ENCODE measurements at regions not wholly inside any gene's neighbourhood (a gene's known extent, or its start where the extent isn't known, plus 50 kb on each side); places are given as distances from the start of the nearest gene placed in this dataset.

DNA sequence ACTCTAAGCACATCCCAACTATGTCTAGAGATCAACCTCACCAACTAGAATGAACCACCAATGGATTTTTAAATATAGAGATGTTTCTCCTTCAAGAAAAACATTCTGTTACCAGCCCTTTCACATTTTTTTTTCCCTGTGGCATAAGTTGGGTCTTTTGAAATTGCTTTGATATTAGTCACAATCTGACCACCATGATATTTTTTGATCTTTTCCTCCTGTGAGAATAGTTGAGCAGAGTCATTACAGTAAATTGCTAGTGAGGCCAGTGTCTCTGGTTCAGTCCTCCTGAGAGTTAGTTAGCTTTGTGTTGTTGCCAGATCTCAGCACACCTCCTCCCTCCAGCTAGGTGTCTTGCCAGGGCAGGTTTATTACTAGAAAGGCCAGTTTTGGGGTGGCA lies 79.7 kb upstream of the MYLIP start:
- TF ChIP-seq USF1 (IDR thresholded peaks at IDR 0.05) (no peak), ZBTB7A (IDR thresholded peaks at IDR 0.05; ENCODE audit: low read depth) (no peak), EP300 (IDR thresholded peaks at IDR 0.05; ENCODE audit: borderline replicate concordance) (no peak), CREB1 (IDR thresholded peaks at IDR 0.05; ENCODE audit: low read depth) (no peak), CEBPB (IDR thresholded peaks at IDR 0.05) (no peak), FOXM1 (IDR thresholded peaks at IDR 0.05; ENCODE audit: borderline replicate concordance, low read depth) (no peak), RAD21 (IDR thresholded peaks at IDR 0.05; ENCODE audit: low read depth) (no peak), MAX (IDR thresholded peaks at IDR 0.05) (no peak), EGR1 (IDR thresholded peaks at IDR 0.05) (no peak), TCF12 (IDR thresholded peaks at IDR 0.05; ENCODE audit: low read depth) (no peak), TAF1 (IDR thresholded peaks at IDR 0.05; ENCODE audit: low read depth) (no peak), TEAD4 (IDR thresholded peaks at IDR 0.05) (no peak), NFIC (IDR thresholded peaks at IDR 0.05) (no peak), YY1 (IDR thresholded peaks at IDR 0.05; ENCODE audit: low read depth) (no peak)
- TF ChIP-seq, protein P1, sequence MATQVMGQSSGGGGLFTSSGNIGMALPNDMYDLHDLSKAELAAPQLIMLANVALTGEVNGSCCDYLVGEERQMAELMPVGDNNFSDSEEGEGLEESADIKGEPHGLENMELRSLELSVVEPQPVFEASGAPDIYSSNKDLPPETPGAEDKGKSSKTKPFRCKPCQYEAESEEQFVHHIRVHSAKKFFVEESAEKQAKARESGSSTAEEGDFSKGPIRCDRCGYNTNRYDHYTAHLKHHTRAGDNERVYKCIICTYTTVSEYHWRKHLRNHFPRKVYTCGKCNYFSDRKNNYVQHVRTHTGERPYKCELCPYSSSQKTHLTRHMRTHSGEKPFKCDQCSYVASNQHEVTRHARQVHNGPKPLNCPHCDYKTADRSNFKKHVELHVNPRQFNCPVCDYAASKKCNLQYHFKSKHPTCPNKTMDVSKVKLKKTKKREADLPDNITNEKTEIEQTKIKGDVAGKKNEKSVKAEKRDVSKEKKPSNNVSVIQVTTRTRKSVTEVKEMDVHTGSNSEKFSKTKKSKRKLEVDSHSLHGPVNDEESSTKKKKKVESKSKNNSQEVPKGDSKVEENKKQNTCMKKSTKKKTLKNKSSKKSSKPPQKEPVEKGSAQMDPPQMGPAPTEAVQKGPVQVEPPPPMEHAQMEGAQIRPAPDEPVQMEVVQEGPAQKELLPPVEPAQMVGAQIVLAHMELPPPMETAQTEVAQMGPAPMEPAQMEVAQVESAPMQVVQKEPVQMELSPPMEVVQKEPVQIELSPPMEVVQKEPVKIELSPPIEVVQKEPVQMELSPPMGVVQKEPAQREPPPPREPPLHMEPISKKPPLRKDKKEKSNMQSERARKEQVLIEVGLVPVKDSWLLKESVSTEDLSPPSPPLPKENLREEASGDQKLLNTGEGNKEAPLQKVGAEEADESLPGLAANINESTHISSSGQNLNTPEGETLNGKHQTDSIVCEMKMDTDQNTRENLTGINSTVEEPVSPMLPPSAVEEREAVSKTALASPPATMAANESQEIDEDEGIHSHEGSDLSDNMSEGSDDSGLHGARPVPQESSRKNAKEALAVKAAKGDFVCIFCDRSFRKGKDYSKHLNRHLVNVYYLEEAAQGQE (IDR thresholded peaks at IDR 0.05; ENCODE audit: low read depth) = no peak

- TF ChIP-seq EGR1 (IDR thresholded peaks at IDR 0.05) = no peak
Observed at GRCh38 chr6:16048221-16048620, 80.7 kb upstream of the MYLIP start.

- TF ChIP-seq FOXM1 (IDR thresholded peaks at IDR 0.05; ENCODE audit: borderline replicate concordance, low read depth) (no peak), TAF1 (IDR thresholded peaks at IDR 0.05; ENCODE audit: low read depth) (no peak), YY1 (IDR thresholded peaks at IDR 0.05; ENCODE audit: low read depth) (no peak), EGR1 (IDR thresholded peaks at IDR 0.05) (no peak)
- TF ChIP-seq, protein P1 (IDR thresholded peaks at IDR 0.05; ENCODE audit: low read depth) = no peak
Observed at GRCh38 chr6:16047435-16047990, 81.4 kb upstream of the MYLIP start.

DNA sequence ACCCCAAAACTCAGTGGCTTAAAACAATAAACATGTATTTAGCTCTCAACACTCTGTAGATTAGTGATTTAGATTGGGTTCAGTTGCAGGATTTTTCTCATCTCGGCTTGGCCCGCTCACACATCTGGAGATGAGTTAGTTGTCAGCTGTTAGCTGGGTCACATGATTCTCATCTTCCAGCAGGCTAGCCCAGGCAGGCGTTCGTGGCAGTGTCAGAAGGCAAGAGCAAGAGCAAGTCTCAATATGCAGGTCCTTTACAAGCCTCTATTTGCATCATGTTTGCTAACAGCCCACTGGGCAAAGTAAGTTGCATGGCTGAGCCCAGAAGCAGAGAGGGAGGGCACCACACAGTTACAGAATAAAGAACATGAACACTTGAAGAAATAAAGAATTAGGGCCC lies 83.6 kb upstream of the MYLIP start:
- TF ChIP-seq FOXM1 (IDR thresholded peaks at IDR 0.05; ENCODE audit: borderline replicate concordance, low read depth) = no peak
- no peak for TF ChIP-seq EP300 (IDR thresholded peaks at IDR 0.05; ENCODE audit: borderline replicate concordance)
- TF ChIP-seq CEBPB (IDR thresholded peaks at IDR 0.05) = no peak
- TF ChIP-seq YY1 (IDR thresholded peaks at IDR 0.05; ENCODE audit: low read depth) = no peak
- TF ChIP-seq USF1 (IDR thresholded peaks at IDR 0.05) = no peak
- no peak for TF ChIP-seq NFIC (IDR thresholded peaks at IDR 0.05)
- no peak for TF ChIP-seq TCF12 (IDR thresholded peaks at IDR 0.05; ENCODE audit: low read depth)
- no peak for TF ChIP-seq TEAD4 (IDR thresholded peaks at IDR 0.05)
- no peak for TF ChIP-seq RAD21 (IDR thresholded peaks at IDR 0.05; ENCODE audit: low read depth)
- TF ChIP-seq EGR1 (IDR thresholded peaks at IDR 0.05) = no peak

DNA sequence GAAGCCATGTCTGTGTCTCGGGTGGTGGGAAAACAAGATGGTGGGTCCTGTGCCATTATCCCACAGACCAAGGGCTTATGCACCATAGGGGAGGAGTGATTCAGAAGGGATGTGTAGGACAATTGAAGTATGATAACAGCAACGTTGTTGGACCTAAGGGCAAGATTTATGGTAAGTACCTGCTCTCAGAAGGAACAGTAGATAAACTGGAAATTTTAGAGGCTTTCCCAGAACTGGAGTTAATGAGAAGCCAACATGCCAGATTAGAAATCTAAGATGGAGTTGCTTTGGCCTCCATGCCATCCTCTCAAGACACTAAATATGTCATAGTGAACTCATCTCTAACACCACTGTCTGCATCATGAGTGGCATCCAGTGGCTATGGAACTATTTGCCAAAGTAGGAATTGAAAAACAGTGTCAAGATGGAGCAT lies 84.7 kb upstream of the MYLIP start:
- TF ChIP-seq RAD21 (IDR thresholded peaks at IDR 0.05; ENCODE audit: low read depth) (no peak), ZBTB7A (IDR thresholded peaks at IDR 0.05; ENCODE audit: low read depth) (no peak), TCF12 (IDR thresholded peaks at IDR 0.05; ENCODE audit: low read depth) (no peak), USF1 (IDR thresholded peaks at IDR 0.05) (no peak), EP300 (IDR thresholded peaks at IDR 0.05; ENCODE audit: borderline replicate concordance) (no peak), FOXM1 (IDR thresholded peaks at IDR 0.05; ENCODE audit: borderline replicate concordance, low read depth) (no peak)

- TF ChIP-seq ZBTB7A (IDR thresholded peaks at IDR 0.05; ENCODE audit: low read depth) (no peak), TEAD4 (IDR thresholded peaks at IDR 0.05) (no peak), YY1 (IDR thresholded peaks at IDR 0.05; ENCODE audit: low read depth) (no peak), RAD21 (IDR thresholded peaks at IDR 0.05; ENCODE audit: low read depth) (no peak), TCF12 (IDR thresholded peaks at IDR 0.05; ENCODE audit: low read depth) (no peak), TAF1 (IDR thresholded peaks at IDR 0.05; ENCODE audit: low read depth) (no peak), USF1 (IDR thresholded peaks at IDR 0.05) (no peak), CEBPB (IDR thresholded peaks at IDR 0.05) (no peak), EGR1 (IDR thresholded peaks at IDR 0.05) (no peak), MAX (IDR thresholded peaks at IDR 0.05) (no peak), NFIC (IDR thresholded peaks at IDR 0.05) (no peak), CREB1 (IDR thresholded peaks at IDR 0.05; ENCODE audit: low read depth) (no peak), EP300 (IDR thresholded peaks at IDR 0.05; ENCODE audit: borderline replicate concordance) (no peak), FOXM1 (IDR thresholded peaks at IDR 0.05; ENCODE audit: borderline replicate concordance, low read depth) (no peak)
- TF ChIP-seq, protein P1 (IDR thresholded peaks at IDR 0.05; ENCODE audit: low read depth) = no peak
Observed at GRCh38 chr6:16043171-16044135, 85.4 kb upstream of the MYLIP start.
